H1 (cell line): ENCODE measurements at regions not wholly inside any gene's neighbourhood (a gene's known extent, or its start where the extent isn't known, plus 50 kb on each side); places are given as distances from the start of the nearest gene placed in this dataset.

Experiments used
- KDM4A ChIP-seq: IDR thresholded peaks from one replicate; pipeline ENCODE4 v1.7.1; 2012; ENCODE audit warnings: low read depth, mild to moderate bottlenecking, moderate library complexity, low read length, inconsistent platforms; ENCODE audit not compliant: severe bottlenecking
- SAP30 ChIP-seq: fragments of 300-600 bp; sonication (generic); IDR thresholded peaks from 2 replicates; pipeline ENCODE4 v1.7.1; 2012; ENCODE audit warnings: low read length, moderate library complexity, mild to moderate bottlenecking, inconsistent platforms; ENCODE audit not compliant: insufficient read depth, insufficient replicate concordance

GRCh38 chr21:35578831-35579471, 481.4 kb downstream of the SETD4 start (continued):
- TF ChIP-seq SAP30 (no peak), KDM4A (no peak)
